ENCODE measurements at regions not wholly inside any gene's neighbourhood (a gene's known extent, or its start where the extent isn't known, plus 50 kb on each side); places are given as distances from the start of the nearest gene placed in this dataset.

GRCh38 chr12:22799503-22799902, 174.5 kb downstream of the ETNK1 start:
- TF ChIP-seq, protein P1, sequence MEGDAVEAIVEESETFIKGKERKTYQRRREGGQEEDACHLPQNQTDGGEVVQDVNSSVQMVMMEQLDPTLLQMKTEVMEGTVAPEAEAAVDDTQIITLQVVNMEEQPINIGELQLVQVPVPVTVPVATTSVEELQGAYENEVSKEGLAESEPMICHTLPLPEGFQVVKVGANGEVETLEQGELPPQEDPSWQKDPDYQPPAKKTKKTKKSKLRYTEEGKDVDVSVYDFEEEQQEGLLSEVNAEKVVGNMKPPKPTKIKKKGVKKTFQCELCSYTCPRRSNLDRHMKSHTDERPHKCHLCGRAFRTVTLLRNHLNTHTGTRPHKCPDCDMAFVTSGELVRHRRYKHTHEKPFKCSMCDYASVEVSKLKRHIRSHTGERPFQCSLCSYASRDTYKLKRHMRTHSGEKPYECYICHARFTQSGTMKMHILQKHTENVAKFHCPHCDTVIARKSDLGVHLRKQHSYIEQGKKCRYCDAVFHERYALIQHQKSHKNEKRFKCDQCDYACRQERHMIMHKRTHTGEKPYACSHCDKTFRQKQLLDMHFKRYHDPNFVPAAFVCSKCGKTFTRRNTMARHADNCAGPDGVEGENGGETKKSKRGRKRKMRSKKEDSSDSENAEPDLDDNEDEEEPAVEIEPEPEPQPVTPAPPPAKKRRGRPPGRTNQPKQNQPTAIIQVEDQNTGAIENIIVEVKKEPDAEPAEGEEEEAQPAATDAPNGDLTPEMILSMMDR (IDR thresholded peaks at IDR 0.05) = no peak
- TF ChIP-seq POLR2A (IDR thresholded peaks at IDR 0.05) (no peak), EP300 (IDR thresholded peaks at IDR 0.05; ENCODE audit: low read depth) (no peak)
